Activated naive CD8-positive, alpha-beta T cell treated with anti-CD3 and anti-CD28 coated beads, Interleukin-2, amount 50 U/mL, for 24 hours (primary cell): ENCODE measurements at regions not wholly inside any gene's neighbourhood (a gene's known extent, or its start where the extent isn't known, plus 50 kb on each side); places are given as distances from the start of the nearest gene placed in this dataset.

Experiments used
- ATAC-seq: fragments of 150-1000 bp; cut with Tn5 transposase; one replicate; pipeline ENCODE4 v1.10.0; 2021
- DNase-seq: peaks from one replicate; pipeline ENCODE4 v3.0.0; 2021
- H3K27ac Mint-ChIP-seq: one replicate; pipeline ENCODE4 v1.8.0; 2021; ENCODE audit warnings: mild to moderate bottlenecking, mixed read lengths
- H3K27me3 Mint-ChIP-seq: one replicate; pipeline ENCODE4 v1.8.0; 2021; ENCODE audit warnings: mixed read lengths
- H3K36me3 Mint-ChIP-seq: one replicate; pipeline ENCODE4 v1.8.0; 2021; ENCODE audit warnings: low read depth, mixed read lengths
- H3K4me1 Mint-ChIP-seq: one replicate; pipeline ENCODE4 v1.8.0; 2021; ENCODE audit warnings: mixed read lengths
- H3K4me3 Mint-ChIP-seq: one replicate; pipeline ENCODE4 v1.8.0; 2021; ENCODE audit warnings: mild to moderate bottlenecking, moderate library complexity, mixed read lengths
- H3K9me3 Mint-ChIP-seq: one replicate; pipeline ENCODE4 v1.8.0; 2021; ENCODE audit warnings: mixed read lengths

GRCh38 chr7:118793582-118793981, 569.1 kb downstream of the ANKRD7 start:
- Mint-ChIP-seq H3K4me1 (no peaks in the 10 kb centered on the region), H3K9me3 (no peaks in the 10 kb centered on the region), H3K4me3 (no peak overlapping the region), H3K36me3 (no peaks in the 10 kb centered on the region), H3K27ac (no peak overlapping the region), H3K27me3 (no peaks in the 10 kb centered on the region)
- DNase-seq (no peak), ATAC-seq (no peak)

- no peak overlapping the region for H3K27ac Mint-ChIP-seq
- no peaks in the 10 kb centered on the region for H3K36me3 Mint-ChIP-seq
- ATAC-seq (no peak), DNase-seq (no peak)
- H3K27me3 Mint-ChIP-seq: no peaks in the 10 kb centered on the region
- H3K4me3 Mint-ChIP-seq: no peak overlapping the region
- H3K4me1 Mint-ChIP-seq: no peaks in the 10 kb centered on the region
- peaks cover 4% of the 10 kb centered on the region for H3K9me3 Mint-ChIP-seq
Measured at GRCh38 chr7:118794419-118794818, 569.9 kb downstream of the ANKRD7 start.

DNA sequence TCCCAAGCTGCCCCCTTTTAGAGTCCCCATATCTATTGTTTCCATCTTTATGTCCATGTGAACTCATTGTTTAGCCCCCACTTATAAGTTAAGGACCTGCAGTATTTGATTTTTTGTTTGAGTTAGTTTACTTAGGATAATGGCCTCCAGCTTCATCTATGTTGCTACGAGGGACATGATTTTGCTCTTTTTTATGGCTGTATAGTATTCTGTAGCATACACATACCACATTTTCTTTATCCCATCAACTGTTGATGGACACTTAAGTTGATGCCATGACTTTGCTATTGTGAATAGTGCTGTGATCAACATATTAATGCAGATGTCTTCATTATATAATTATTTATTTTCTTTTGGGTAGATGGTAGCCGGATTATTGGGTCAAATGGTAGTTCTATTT, 576.9 kb downstream of the ANKRD7 start:
- DNase-seq (no peak), ATAC-seq (no peak)
- Mint-ChIP-seq H3K4me3 (no peak overlapping the region), H3K36me3 (no peaks in the 10 kb centered on the region), H3K27ac (no peak overlapping the region), H3K27me3 (no peaks in the 10 kb centered on the region), H3K4me1 (no peaks in the 10 kb centered on the region), H3K9me3 (peaks cover 11% of the 10 kb centered on the region)

GRCh38 chr7:118802726-118803125, 578.2 kb downstream of the ANKRD7 start:
- Mint-ChIP-seq H3K9me3 (peaks cover 11% of the 10 kb centered on the region), H3K27me3 (no peaks in the 10 kb centered on the region), H3K4me3 (no peak overlapping the region), H3K4me1 (no peaks in the 10 kb centered on the region), H3K27ac (no peak overlapping the region), H3K36me3 (no peaks in the 10 kb centered on the region)
- DNase-seq: no peak
- ATAC-seq: no peak

GRCh38 chr7:118826246-118826645, 601.7 kb downstream of the ANKRD7 start:
- no peaks in the 10 kb centered on the region for H3K36me3 Mint-ChIP-seq
- ATAC-seq (no peak), DNase-seq (no peak)
- no peaks in the 10 kb centered on the region for H3K27me3 Mint-ChIP-seq
- no peaks in the 10 kb centered on the region for H3K4me1 Mint-ChIP-seq
- no peak overlapping the region for H3K27ac Mint-ChIP-seq
- peaks cover 7% of the 10 kb centered on the region for H3K9me3 Mint-ChIP-seq
- H3K4me3 Mint-ChIP-seq: no peak overlapping the region

DNA sequence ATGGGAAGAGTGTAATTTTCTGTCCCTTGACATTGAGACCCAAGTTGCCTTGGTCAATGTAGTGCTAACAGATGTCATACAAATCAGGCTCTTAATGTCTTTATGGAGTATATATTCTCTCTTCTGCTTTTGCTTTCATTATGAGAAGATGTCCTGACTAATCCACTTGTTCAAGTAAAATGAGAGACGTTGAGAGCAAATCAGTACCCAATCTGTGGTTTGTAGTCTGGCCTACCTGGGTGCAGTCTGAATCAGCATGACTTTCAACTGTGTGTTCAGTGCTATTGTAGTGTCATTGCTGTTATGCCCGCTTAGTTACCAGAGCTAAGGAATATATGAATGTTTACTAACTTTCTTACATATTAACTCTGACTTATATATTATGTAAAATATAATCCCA, 612.4 kb downstream of the ANKRD7 start:
- Mint-ChIP-seq H3K4me3 (no peak overlapping the region), H3K27ac (no peak overlapping the region), H3K9me3 (peaks cover 5% of the 10 kb centered on the region), H3K27me3 (no peaks in the 10 kb centered on the region), H3K4me1 (no peaks in the 10 kb centered on the region), H3K36me3 (no peaks in the 10 kb centered on the region)
- ATAC-seq (no peak), DNase-seq (no peak)

GRCh38 chr7:118839515-118839914, 615.0 kb downstream of the ANKRD7 start:
- Mint-ChIP-seq H3K4me3 (no peak overlapping the region), H3K4me1 (no peaks in the 10 kb centered on the region), H3K36me3 (no peaks in the 10 kb centered on the region), H3K9me3 (peaks cover 4% of the 10 kb centered on the region), H3K27ac (no peak overlapping the region), H3K27me3 (no peaks in the 10 kb centered on the region)
- no peak for ATAC-seq
- DNase-seq: no peak

DNA sequence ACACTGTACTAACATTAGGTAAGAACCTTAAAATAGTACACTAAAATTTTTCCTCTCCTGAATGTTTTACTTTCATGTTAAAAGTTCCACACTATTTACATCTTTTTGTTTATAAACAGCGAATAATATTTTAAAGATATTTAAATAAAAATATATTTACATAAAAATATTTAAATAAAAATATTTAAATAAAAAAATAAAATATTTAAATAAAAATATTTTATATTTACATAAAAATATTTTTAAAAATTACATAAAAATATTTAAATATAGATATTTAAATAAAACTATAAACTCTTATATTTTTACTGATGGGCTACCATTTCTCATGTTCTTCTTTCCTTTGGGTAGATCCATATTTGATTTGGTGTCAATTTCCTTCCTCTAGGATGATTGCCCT, 619.0 kb downstream of the ANKRD7 start:
- H3K36me3 Mint-ChIP-seq: no peaks in the 10 kb centered on the region
- no peaks in the 10 kb centered on the region for H3K4me1 Mint-ChIP-seq
- DNase-seq (no peak), ATAC-seq (no peak)
- H3K27ac Mint-ChIP-seq: no peak overlapping the region
- no peak overlapping the region for H3K4me3 Mint-ChIP-seq
- H3K9me3 Mint-ChIP-seq: peaks cover 9% of the 10 kb centered on the region
- no peaks in the 10 kb centered on the region for H3K27me3 Mint-ChIP-seq

DNA sequence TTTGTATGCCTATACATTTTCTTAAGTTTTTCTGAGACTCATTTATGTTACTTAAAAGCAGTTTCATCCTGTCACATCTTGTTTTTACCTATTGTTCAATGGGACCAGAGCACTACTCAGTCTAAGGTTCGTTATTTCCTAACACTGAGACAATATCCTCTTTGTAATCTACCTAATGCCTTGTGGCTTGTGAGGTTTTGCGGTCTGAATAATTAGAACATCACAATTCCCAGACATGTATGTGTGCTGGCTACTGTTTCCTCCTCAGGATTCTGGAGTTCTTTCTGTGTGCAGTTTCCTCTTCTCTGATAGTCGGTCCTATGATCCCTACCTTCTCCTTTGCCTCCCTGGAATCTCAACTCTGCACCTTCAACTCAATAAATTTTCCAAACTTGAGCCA, 620.2 kb downstream of the ANKRD7 start:
- DNase-seq (no peak), ATAC-seq (no peak)
- Mint-ChIP-seq H3K27ac (no peak overlapping the region), H3K36me3 (no peaks in the 10 kb centered on the region), H3K27me3 (no peaks in the 10 kb centered on the region), H3K4me3 (no peak overlapping the region), H3K9me3 (peaks cover 9% of the 10 kb centered on the region), H3K4me1 (no peaks in the 10 kb centered on the region)

GRCh38 chr7:118845791-118846190, 621.3 kb downstream of the ANKRD7 start:
- Mint-ChIP-seq H3K4me1 (no peaks in the 10 kb centered on the region), H3K4me3 (no peak overlapping the region), H3K27ac (no peak overlapping the region), H3K27me3 (no peaks in the 10 kb centered on the region), H3K36me3 (no peaks in the 10 kb centered on the region), H3K9me3 (peaks cover 5% of the 10 kb centered on the region)
- DNase-seq (no peak), ATAC-seq (no peak)

DNA sequence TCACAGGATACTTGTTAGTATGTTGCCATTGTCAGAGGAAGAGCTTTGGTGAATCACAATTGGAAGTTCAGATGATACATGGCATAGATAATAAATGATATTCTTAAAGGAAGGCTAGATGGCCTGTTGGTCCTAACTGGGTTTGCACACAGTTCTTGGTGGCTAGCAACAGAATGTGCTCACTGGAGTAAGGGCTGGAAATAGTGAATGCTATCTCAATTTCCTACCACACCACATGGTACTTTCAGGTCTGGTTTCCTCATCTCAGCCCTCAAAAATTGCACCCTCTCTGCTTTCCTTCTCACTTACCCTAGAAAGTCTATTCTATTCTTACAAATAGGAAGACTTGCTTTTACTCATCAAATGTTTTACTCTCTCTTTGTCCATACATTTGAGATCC, 622.5 kb downstream of the ANKRD7 start:
- no peak for ATAC-seq
- Mint-ChIP-seq H3K9me3 (peaks cover 5% of the 10 kb centered on the region), H3K27ac (no peak overlapping the region), H3K4me3 (no peak overlapping the region), H3K4me1 (no peaks in the 10 kb centered on the region), H3K27me3 (no peaks in the 10 kb centered on the region), H3K36me3 (no peaks in the 10 kb centered on the region)
- DNase-seq: no peak

- H3K27ac Mint-ChIP-seq: no peak overlapping the region
- no peak overlapping the region for H3K4me3 Mint-ChIP-seq
- no peaks in the 10 kb centered on the region for H3K4me1 Mint-ChIP-seq
- no peak for ATAC-seq
- H3K9me3 Mint-ChIP-seq: peaks cover 3% of the 10 kb centered on the region
- no peaks in the 10 kb centered on the region for H3K27me3 Mint-ChIP-seq
- no peak for DNase-seq
- H3K36me3 Mint-ChIP-seq: no peaks in the 10 kb centered on the region
Measured at GRCh38 chr7:118855290-118855689, 630.8 kb downstream of the ANKRD7 start.

- DNase-seq (no peak), ATAC-seq (no peak)
- no peaks in the 10 kb centered on the region for H3K27me3 Mint-ChIP-seq
- H3K36me3 Mint-ChIP-seq: no peaks in the 10 kb centered on the region
- no peak overlapping the region for H3K4me3 Mint-ChIP-seq
- no peak overlapping the region for H3K27ac Mint-ChIP-seq
- peaks cover 3% of the 10 kb centered on the region for H3K9me3 Mint-ChIP-seq
- no peaks in the 10 kb centered on the region for H3K4me1 Mint-ChIP-seq
Measured at GRCh38 chr7:118858651-118859149, 634.2 kb downstream of the ANKRD7 start.

- Mint-ChIP-seq H3K4me3 (no peak overlapping the region), H3K36me3 (no peaks in the 10 kb centered on the region), H3K27ac (no peak overlapping the region), H3K9me3 (peaks cover 3% of the 10 kb centered on the region), H3K27me3 (no peaks in the 10 kb centered on the region), H3K4me1 (no peaks in the 10 kb centered on the region)
- ATAC-seq (no peak), DNase-seq (no peak)
Measured at GRCh38 chr7:118861581-118861980, 637.1 kb downstream of the ANKRD7 start.

- H3K27me3 Mint-ChIP-seq: no peaks in the 10 kb centered on the region
- ATAC-seq (no peak), DNase-seq (no peak)
- no peaks in the 10 kb centered on the region for H3K4me1 Mint-ChIP-seq
- no peak overlapping the region for H3K27ac Mint-ChIP-seq
- no peaks in the 10 kb centered on the region for H3K36me3 Mint-ChIP-seq
- H3K9me3 Mint-ChIP-seq: peaks cover 2% of the 10 kb centered on the region
- no peak overlapping the region for H3K4me3 Mint-ChIP-seq
Measured at GRCh38 chr7:118862740-118863139, 638.2 kb downstream of the ANKRD7 start.

DNA sequence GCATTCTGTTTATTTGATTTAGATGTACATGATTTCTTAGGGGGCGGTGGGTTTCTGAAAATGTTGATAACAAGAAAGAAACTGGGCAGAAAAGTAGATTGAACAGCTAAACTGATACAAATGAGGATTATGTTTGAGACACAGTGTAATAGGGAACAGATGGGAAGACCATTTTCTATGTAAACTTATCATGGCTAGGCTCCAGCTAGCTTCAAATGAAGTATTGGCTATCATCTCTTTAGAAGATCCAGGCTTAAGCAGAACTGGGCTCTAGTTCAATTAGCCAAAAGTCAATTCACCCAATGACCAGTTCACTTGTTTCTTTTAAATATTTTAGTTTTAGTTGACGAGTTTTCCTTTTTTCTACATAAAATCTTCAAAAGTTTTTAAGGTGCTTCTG, 639.5 kb downstream of the ANKRD7 start:
- Mint-ChIP-seq H3K4me1 (no peaks in the 10 kb centered on the region), H3K36me3 (no peaks in the 10 kb centered on the region), H3K9me3 (no peaks in the 10 kb centered on the region), H3K4me3 (no peak overlapping the region), H3K27ac (no peak overlapping the region), H3K27me3 (no peaks in the 10 kb centered on the region)
- DNase-seq: no peak
- ATAC-seq: no peak
